ENCODE measurements at regions not wholly inside any gene's neighbourhood (a gene's known extent, or its start where the extent isn't known, plus 50 kb on each side); places are given as distances from the start of the nearest gene placed in this dataset.

- TF ChIP-seq EZH2 (IDR thresholded peaks at IDR 0.05; ENCODE audit: low read depth, unreplicated experiment) (no peak), CREB1 (CRISPR knock-in tag; IDR thresholded peaks at IDR 0.05; ENCODE audit: low read depth) (no peak), ZNF331 (CRISPR knock-in tag; IDR thresholded peaks at IDR 0.05; ENCODE audit: low read depth) (no peak), REST (IDR thresholded peaks at IDR 0.05; ENCODE audit: unreplicated experiment) (no peak), POLR2AphosphoS5 (IDR thresholded peaks at IDR 0.05; ENCODE audit: low read depth) (no peak)
Measured at GRCh38 chr7:13745530-13745929, 243.9 kb downstream of the ETV1 start (continued).

- peak overlapping the region; percentile 34 for H3K4me2 ChIP-seq
- H3K27ac Mint-ChIP-seq: no peak overlapping the region
- H3K27ac ChIP-seq (ENCODE audit: low read depth): peak overlapping the region; percentile 1; the same call in 1 of the 2 replicates
- TF ChIP-seq EZH2 (IDR thresholded peaks at IDR 0.05; ENCODE audit: low read depth, unreplicated experiment) (no peak), EZH2phosphoT487 (IDR thresholded peaks at IDR 0.05; ENCODE audit: unreplicated experiment) (no peak), ZNF114 (CRISPR knock-in tag; IDR thresholded peaks at IDR 0.05) (no peak), STAT1 (IDR thresholded peaks at IDR 0.05; ENCODE audit: unreplicated experiment) (no peak), CREB1 (CRISPR knock-in tag; IDR thresholded peaks at IDR 0.05; ENCODE audit: low read depth) (no peak)
- H3K4me1 Mint-ChIP-seq: peaks cover 37% of the 10 kb centered on the region
- H3K36me3 Mint-ChIP-seq (ENCODE audit: low read depth): no peaks in the 10 kb centered on the region
- H3K9me3 Mint-ChIP-seq: no peaks in the 10 kb centered on the region
- H3F3A ChIP-seq (replicated peaks; ENCODE audit: low read depth): no peaks in the 10 kb centered on the region
- H2AFZ ChIP-seq: no peak overlapping the region
- H3K9me2 ChIP-seq (ENCODE audit: insufficient read depth): no peaks in the 10 kb centered on the region
- peak; percentile 87 for ATAC-seq
- H3K27me3 Mint-ChIP-seq (ENCODE audit: insufficient read depth, low read depth, poor library complexity): no peaks in the 10 kb centered on the region
- no peaks in the 10 kb centered on the region for H3K36me3 ChIP-seq (ENCODE audit: insufficient read depth)
- no peak overlapping the region for H3K4me3 ChIP-seq
- H3K27me3 ChIP-seq (ENCODE audit: insufficient read depth): no peaks in the 10 kb centered on the region
- H3K79me2 ChIP-seq (replicated peaks; ENCODE audit: insufficient read depth): no peaks in the 10 kb centered on the region; the same call in 1 of the 2 replicates
- peak; percentile 81 for DNase-seq (ENCODE audit: low spot score)
- no peak overlapping the region for H3K4me3 Mint-ChIP-seq
- no peaks in the 10 kb centered on the region for H4K20me1 ChIP-seq (replicated peaks; ENCODE audit: insufficient read depth)
- H3K4me1 ChIP-seq (ENCODE audit: insufficient read depth): peaks cover 41% of the 10 kb centered on the region
Measured at GRCh38 chr7:13748998-13749397, 240.5 kb downstream of the ETV1 start.

- peak overlapping the region; percentile 34; the same call in 1 of the 2 replicates for H3K4me2 ChIP-seq
- H4K20me1 ChIP-seq (replicated peaks; ENCODE audit: insufficient read depth): no peaks in the 10 kb centered on the region
- no peaks in the 10 kb centered on the region for H3K27me3 ChIP-seq (ENCODE audit: insufficient read depth)
- DNase-seq (ENCODE audit: low spot score): no peak
- H3K9me2 ChIP-seq (ENCODE audit: insufficient read depth): no peaks in the 10 kb centered on the region
- H3K79me2 ChIP-seq (replicated peaks; ENCODE audit: insufficient read depth): no peaks in the 10 kb centered on the region; the same call in 1 of the 2 replicates
- H3K4me3 Mint-ChIP-seq: no peak overlapping the region
- H3K9me3 Mint-ChIP-seq: no peaks in the 10 kb centered on the region
- no peak overlapping the region for H3K4me3 ChIP-seq
- no peaks in the 10 kb centered on the region for H3K36me3 Mint-ChIP-seq (ENCODE audit: low read depth)
- H3K27ac ChIP-seq (ENCODE audit: low read depth): peak overlapping the region; percentile 1; the same call in 1 of the 2 replicates
- ATAC-seq: no peak
- no peaks in the 10 kb centered on the region for H3F3A ChIP-seq (replicated peaks; ENCODE audit: low read depth)
- H3K27ac Mint-ChIP-seq: no peak overlapping the region
- no peaks in the 10 kb centered on the region for H3K27me3 Mint-ChIP-seq (ENCODE audit: insufficient read depth, low read depth, poor library complexity)
- H3K4me1 ChIP-seq (ENCODE audit: insufficient read depth): peaks cover 38% of the 10 kb centered on the region
- H2AFZ ChIP-seq: no peak overlapping the region
- H3K4me1 Mint-ChIP-seq: peaks cover 33% of the 10 kb centered on the region
- no peaks in the 10 kb centered on the region for H3K36me3 ChIP-seq (ENCODE audit: insufficient read depth)
- TF ChIP-seq EZH2phosphoT487 (IDR thresholded peaks at IDR 0.05; ENCODE audit: unreplicated experiment) (no peak), POLR2AphosphoS5 (IDR thresholded peaks at IDR 0.05; ENCODE audit: low read depth) (no peak), STAT1 (IDR thresholded peaks at IDR 0.05; ENCODE audit: unreplicated experiment) (no peak), JUNB (IDR thresholded peaks at IDR 0.05; ENCODE audit: unreplicated experiment) (no peak), ZNF462 (CRISPR knock-in tag; IDR thresholded peaks at IDR 0.05) (no peak)
Measured at GRCh38 chr7:13749636-13750035, 239.8 kb downstream of the ETV1 start.

Measured in GM23338 (cell line).